ENCODE measurements at regions not wholly inside any gene's neighbourhood (a gene's known extent, or its start where the extent isn't known, plus 50 kb on each side); places are given as distances from the start of the nearest gene placed in this dataset.

- DNase-seq = no peak
Observed at GRCh38 chr12:84807249-84807648, 105.3 kb downstream of the SLC6A15 start.

- DNase-seq = no peak
Observed at GRCh38 chr12:84805474-84805858, 107.1 kb downstream of the SLC6A15 start.

- DNase-seq = no peak
Observed at GRCh38 chr12:84804691-84805473, 107.7 kb downstream of the SLC6A15 start.

GRCh38 chr12:84803661-84804060 lies 108.9 kb downstream of the SLC6A15 start:
- no peak for DNase-seq

GRCh38 chr12:84802161-84802560 lies 110.4 kb downstream of the SLC6A15 start:
- no peak for DNase-seq

GRCh38 chr12:84793558-84794367 lies 118.8 kb downstream of the SLC6A15 start:
- no peak for DNase-seq

GRCh38 chr12:84791444-84791843 lies 121.2 kb downstream of the SLC6A15 start:
- DNase-seq = no peak

- no peak for DNase-seq
Observed at GRCh38 chr12:84789184-84789583, 123.4 kb downstream of the SLC6A15 start.

GRCh38 chr12:84787253-84787652 lies 125.3 kb downstream of the SLC6A15 start:
- no peak for DNase-seq

GRCh38 chr12:84786622-84787021 lies 126.0 kb downstream of the SLC6A15 start:
- DNase-seq = no peak

- no peak for DNase-seq
Observed at GRCh38 chr12:84785951-84786350, 126.6 kb downstream of the SLC6A15 start.

- DNase-seq = no peak
Observed at GRCh38 chr12:84785281-84785680, 127.3 kb downstream of the SLC6A15 start.

- DNase-seq = no peak
Observed at GRCh38 chr12:84779169-84779568, 133.4 kb downstream of the SLC6A15 start.

- DNase-seq = no peak
Observed at GRCh38 chr12:84772281-84772680, 140.3 kb downstream of the SLC6A15 start.

GRCh38 chr12:84767079-84767478 lies 145.5 kb downstream of the SLC6A15 start:
- no peak for DNase-seq

- DNase-seq = no peak
Observed at GRCh38 chr12:84766375-84766774, 146.2 kb downstream of the SLC6A15 start.

GRCh38 chr12:84764001-84764400 lies 148.6 kb downstream of the SLC6A15 start:
- DNase-seq = no peak

GRCh38 chr12:84763107-84763506 lies 149.5 kb downstream of the SLC6A15 start:
- no peak for DNase-seq

- DNase-seq = no peak
Observed at GRCh38 chr12:84760091-84760865, 152.3 kb downstream of the SLC6A15 start.

- DNase-seq = peak in 1 of 2 experiments; percentile 22
Observed at GRCh38 chr12:84757978-84758377, 154.6 kb downstream of the SLC6A15 start.

- no peak for DNase-seq
Observed at GRCh38 chr12:84756961-84757360, 155.6 kb downstream of the SLC6A15 start.

- DNase-seq = no peak
Observed at GRCh38 chr12:84745127-84745526, 167.5 kb downstream of the SLC6A15 start.

GRCh38 chr12:84741692-84742091 lies 170.9 kb downstream of the SLC6A15 start:
- no peak for DNase-seq
